Panc1 (cell line): ENCODE measurements at regions not wholly inside any gene's neighbourhood (a gene's known extent, or its start where the extent isn't known, plus 50 kb on each side); places are given as distances from the start of the nearest gene placed in this dataset.

Experiments used
- ATAC-seq: fragments of 200-7000 bp; cut with Tn5 transposase; 2 replicates; pipeline ENCODE4 v1.9.1; 2020; ENCODE audit warnings: mild to moderate bottlenecking, moderate library complexity
- BruUV-seq: library from RNA; stranded (reverse); fragments of 400-500 nt; replicated peaks from 2 replicates; lab custom pipeline; 2021; lab: Mats Ljungman, UMichigan
- CTCF ChIA-PET: fragments of 300-600 bp; sonication (Branson Sonifier 250); formaldehyde crosslinking; loops from one replicate; lab custom pipeline; 2022; ENCODE audit warnings: antibody characterized with exemption; lab: Charles Lee
- POLR2A ChIA-PET: fragments of 300-600 bp; sonication (Branson Sonifier 250); formaldehyde crosslinking; loops from one replicate; lab custom pipeline; 2022; ENCODE audit warnings: antibody characterized with exemption; lab: Charles Lee
- DNase-seq: peaks from one replicate; pipeline ENCODE4 v3.0.0-alpha.2; 2010; ENCODE audit warnings: low read depth, low spot score
- H3K27ac ChIP-seq: 2 replicates; pipeline ENCODE4 v1.5.1; 2011; ENCODE audit warnings: mild to moderate bottlenecking, low read length, inconsistent platforms
- H3K27me3 ChIP-seq: fragments of 200-500 bp; sonication (Bioruptor generic); 2 replicates; pipeline ENCODE4 v1.6.0; 2014; ENCODE audit warnings: low read length, inconsistent platforms; ENCODE audit not compliant: control insufficient read depth, insufficient read depth
- H3K36me3 ChIP-seq: fragments of 200-500 bp; sonication (Bioruptor generic); 2 replicates; pipeline ENCODE4 v1.5.1; 2014; ENCODE audit warnings: inconsistent platforms, mild to moderate bottlenecking, low read length, moderate library complexity; ENCODE audit not compliant: control insufficient read depth, insufficient read depth
- H3K4me1 ChIP-seq: 2 replicates; pipeline ENCODE4 v1.5.1; 2011; ENCODE audit warnings: inconsistent platforms, mild to moderate bottlenecking, low read length, moderate library complexity; ENCODE audit not compliant: control insufficient read depth, insufficient read depth
- H3K4me3 ChIP-seq, 2 experiments: 2 replicates each; pipeline ENCODE4 v1.5.1; 2011 to 2012; ENCODE audit warnings: low read depth in 2 of 2, low read length in 2 of 2, mild to moderate bottlenecking in 2 of 2, inconsistent platforms in 1 of 2, moderate library complexity in 1 of 2
- H3K9me3 ChIP-seq: fragments of 200-500 bp; sonication (Bioruptor generic); 2 replicates; pipeline ENCODE4 v1.5.1; 2014; ENCODE audit warnings: low read depth, mild to moderate bottlenecking, inconsistent platforms, low read length, moderate library complexity; ENCODE audit not compliant: control insufficient read depth, insufficient read depth
- CTCF ChIP-seq: fragments of 450-650 bp; IDR thresholded peaks from 2 replicates; pipeline ENCODE4 v1.5.1; 2017; ENCODE audit warnings: mild to moderate bottlenecking
- POLR2AphosphoS5 ChIP-seq: IDR thresholded peaks from 2 replicates; pipeline ENCODE4 v1.6.1; 2012; ENCODE audit warnings: mild to moderate bottlenecking, low read depth, low read length, moderate library complexity
- REST ChIP-seq, 2 experiments: IDR thresholded peaks; 2 replicates each; pipeline ENCODE4 v1.6.1; 2011 to 2012; ENCODE audit warnings: low read depth in 2 of 2, control low read depth in 1 of 2, low read length in 1 of 2, mild to moderate bottlenecking in 1 of 2, moderate library complexity in 1 of 2; ENCODE audit not compliant: insufficient read depth in 1 of 2
- SIN3A ChIP-seq: IDR thresholded peaks from 2 replicates; pipeline ENCODE4 v1.6.1; 2012; ENCODE audit warnings: low read depth, mild to moderate bottlenecking, low read length, moderate library complexity, borderline replicate concordance; ENCODE audit not compliant: insufficient read depth
- TCF7L2 ChIP-seq: IDR thresholded peaks from 2 replicates; pipeline ENCODE4 v1.6.1; 2011; ENCODE audit warnings: mild to moderate bottlenecking, low read depth, low read length, inconsistent platforms
- in situ Hi-C: cut with HindIII; loops from 2 replicates; pipeline ENCODE4 v1.10.0; 2016; ENCODE audit warnings: low sequenced_read_pairs, low pct_unique_long_range_greater_than_20kb
- intact Hi-C: fragments of 100-400 bp; cut with micrococcal nuclease; formaldehyde crosslinking; loops from one replicate; pipeline ENCODE4 v1.10.0; 2022; ENCODE audit not compliant: unreplicated experiment

- intact Hi-C loops (no loop called here), in situ Hi-C loops (no loop called here)
- no peaks in the 10 kb centered on the region for H3K9me3 ChIP-seq
- no TSS peak for BruUV-seq
- no peak for DNase-seq
- CTCF ChIA-PET: no interaction called here
- no peaks in the 10 kb centered on the region for H3K27me3 ChIP-seq
- POLR2A ChIA-PET: interaction anchor here (0.7 kb wide), 1 partner anchor 18 kb away, joined by 3 read pairs; no protein-coding TSS in a partner anchor
- no peak overlapping the region for H3K4me3 ChIP-seq
- ATAC-seq: no peak
- no peaks in the 10 kb centered on the region for H3K4me1 ChIP-seq
- TF ChIP-seq POLR2AphosphoS5: no peak
- no peak for TF ChIP-seq TCF7L2
- no peak for TF ChIP-seq REST (IDR thresholded peaks at IDR 0.05; ENCODE audit: insufficient read depth in 1 of 2, low read depth in 2 of 2, low read length in 1 of 2)
- no peak for TF ChIP-seq SIN3A
- TF ChIP-seq CTCF: no peak
- H3K36me3 ChIP-seq: no peaks in the 10 kb centered on the region
- no peak overlapping the region for H3K27ac ChIP-seq
Observed at GRCh38 chr13:65787082-65787481, 1443.1 kb downstream of the PCDH9 start.

- no peaks in the 10 kb centered on the region for H3K36me3 ChIP-seq
- H3K27me3 ChIP-seq: no peaks in the 10 kb centered on the region
- in situ Hi-C loops: no loop called here
- H3K4me1 ChIP-seq: no peaks in the 10 kb centered on the region
- no peaks in the 10 kb centered on the region for H3K9me3 ChIP-seq
- no TSS peak for BruUV-seq
- no peak for ATAC-seq
- H3K4me3 ChIP-seq: no peak overlapping the region
- intact Hi-C loops: no loop called here
- ChIA-PET POLR2A (no interaction called here), CTCF (no interaction called here)
- DNase-seq: no peak
- no peak for TF ChIP-seq SIN3A
- TF ChIP-seq REST (IDR thresholded peaks at IDR 0.05; ENCODE audit: insufficient read depth in 1 of 2, low read depth in 2 of 2, low read length in 1 of 2): no peak
- TF ChIP-seq POLR2AphosphoS5: no peak
- no peak for TF ChIP-seq TCF7L2
- no peak for TF ChIP-seq CTCF
- no peak overlapping the region for H3K27ac ChIP-seq
Observed at GRCh38 chr13:65784088-65784816, 1445.9 kb downstream of the PCDH9 start.
